ENCODE measurements at regions not wholly inside any gene's neighbourhood (a gene's known extent, or its start where the extent isn't known, plus 50 kb on each side); places are given as distances from the start of the nearest gene placed in this dataset.

GRCh38 chr6:74875193-74875592 lies 330.7 kb downstream of the COL12A1 start:
- DNase-seq = no peak

GRCh38 chr6:74872754-74873476 lies 332.9 kb downstream of the COL12A1 start:
- no peak for DNase-seq

GRCh38 chr6:74871757-74872156 lies 334.1 kb downstream of the COL12A1 start:
- no peak for DNase-seq

- DNase-seq = no peak
Measured at GRCh38 chr6:74870403-74870802, 335.4 kb downstream of the COL12A1 start.

GRCh38 chr6:74867291-74867690 lies 338.6 kb downstream of the COL12A1 start:
- no peak for DNase-seq

GRCh38 chr6:74863968-74864367 lies 341.9 kb downstream of the COL12A1 start:
- no peak for DNase-seq

GRCh38 chr6:74860456-74860855 lies 345.4 kb downstream of the COL12A1 start:
- no peak for DNase-seq

- no peak for DNase-seq
Measured at GRCh38 chr6:74857157-74857556, 348.7 kb downstream of the COL12A1 start.

GRCh38 chr6:74853991-74854390 lies 351.9 kb downstream of the COL12A1 start:
- DNase-seq = no peak

GRCh38 chr6:74851596-74851995 lies 354.3 kb downstream of the COL12A1 start:
- DNase-seq = no peak

GRCh38 chr6:74840953-74841352 lies 364.9 kb downstream of the COL12A1 start:
- no peak for DNase-seq

GRCh38 chr6:74834967-74835366 lies 370.9 kb downstream of the COL12A1 start:
- no peak for DNase-seq

- DNase-seq = no peak
Measured at GRCh38 chr6:74826263-74826662, 379.6 kb downstream of the COL12A1 start.

- no peak for DNase-seq
Measured at GRCh38 chr6:74814440-74814839, 391.4 kb downstream of the COL12A1 start.

GRCh38 chr6:74807674-74808073 lies 398.2 kb downstream of the COL12A1 start:
- DNase-seq = no peak

GRCh38 chr6:74805916-74806696 lies 399.7 kb downstream of the COL12A1 start:
- no peak for DNase-seq

- DNase-seq = peak; percentile 49
Measured at GRCh38 chr6:74798302-74798701, 407.6 kb downstream of the COL12A1 start.

GRCh38 chr6:74785236-74785635 lies 420.6 kb downstream of the COL12A1 start:
- no peak for DNase-seq

GRCh38 chr6:74782346-74782745 lies 423.5 kb downstream of the COL12A1 start:
- no peak for DNase-seq

GRCh38 chr6:74780831-74781230 lies 425.0 kb downstream of the COL12A1 start:
- no peak for DNase-seq

GRCh38 chr6:74768738-74769137 lies 437.1 kb downstream of the COL12A1 start:
- no peak for DNase-seq

- no peak for DNase-seq
Measured at GRCh38 chr6:74768120-74768519, 437.7 kb downstream of the COL12A1 start.

- no peak for DNase-seq
Measured at GRCh38 chr6:74765486-74765885, 440.4 kb downstream of the COL12A1 start.

- no peak for DNase-seq
Measured at GRCh38 chr6:74764486-74764885, 441.4 kb downstream of the COL12A1 start.

Measured in OCI-M1 (cell line).